HG03135 (cell line): ENCODE measurements at regions not wholly inside any gene's neighbourhood (a gene's known extent, or its start where the extent isn't known, plus 50 kb on each side); places are given as distances from the start of the nearest gene placed in this dataset.

ENCODE experiments used
- ATAC-seq: cut with Tn5 transposase; IDR thresholded peaks from one replicate; pipeline ENCODE4 v1.9.1; 2021; ENCODE audit warnings: mild to moderate bottlenecking, moderate library complexity; ENCODE audit not compliant: unreplicated experiment

GRCh38 chr4:13133700-13134099 is 350.4 kb downstream of the RAB28 start:
- no peak for ATAC-seq

- ATAC-seq: no peak
Observed at GRCh38 chr4:13130848-13131247, 353.3 kb downstream of the RAB28 start.

GRCh38 chr4:13129095-13129494 is 355.0 kb downstream of the RAB28 start:
- no peak for ATAC-seq

- no peak for ATAC-seq
Observed at GRCh38 chr4:13126976-13127910, 356.9 kb downstream of the RAB28 start.

- no peak for ATAC-seq
Observed at GRCh38 chr4:13118633-13119032, 365.5 kb downstream of the RAB28 start.

- no peak for ATAC-seq
Observed at GRCh38 chr4:13117185-13117584, 367.0 kb downstream of the RAB28 start.

GRCh38 chr4:13112030-13112429 is 372.1 kb downstream of the RAB28 start:
- ATAC-seq: no peak

GRCh38 chr4:13109536-13109935 is 374.6 kb downstream of the RAB28 start:
- ATAC-seq: no peak

GRCh38 chr4:13108096-13108495 is 376.0 kb downstream of the RAB28 start:
- no peak for ATAC-seq

GRCh38 chr4:13103382-13104015 is 380.6 kb downstream of the RAB28 start:
- ATAC-seq: no peak

- no peak for ATAC-seq
Observed at GRCh38 chr4:13102092-13102742, 381.9 kb downstream of the RAB28 start.

GRCh38 chr4:13097971-13098370 is 386.2 kb downstream of the RAB28 start:
- no peak for ATAC-seq

GRCh38 chr4:13095722-13096121 is 388.4 kb downstream of the RAB28 start:
- ATAC-seq: no peak

GRCh38 chr4:13093170-13093569 is 391.0 kb downstream of the RAB28 start:
- ATAC-seq: no peak

- ATAC-seq: no peak
Observed at GRCh38 chr4:13092702-13093101, 391.4 kb downstream of the RAB28 start.

- ATAC-seq: no peak
Observed at GRCh38 chr4:13089659-13089998, 394.5 kb downstream of the RAB28 start.

GRCh38 chr4:13088726-13089658 is 395.1 kb downstream of the RAB28 start:
- ATAC-seq: no peak

- ATAC-seq: no peak
Observed at GRCh38 chr4:13087041-13087440, 397.1 kb downstream of the RAB28 start.

- no peak for ATAC-seq
Observed at GRCh38 chr4:13084210-13084609, 399.9 kb downstream of the RAB28 start.

- ATAC-seq: no peak
Observed at GRCh38 chr4:13081830-13082229, 402.3 kb downstream of the RAB28 start.

- ATAC-seq: no peak
Observed at GRCh38 chr4:13067077-13067476, 417.1 kb downstream of the RAB28 start.
